Liver (tissue), 8 donors: ENCODE measurements at regions not wholly inside any gene's neighbourhood (a gene's known extent, or its start where the extent isn't known, plus 50 kb on each side); places are given as distances from the start of the nearest gene placed in this dataset.

Source experiments
- DNase-seq: peaks from one replicate; pipeline ENCODE4 v3.0.0-alpha.2; 2017; ENCODE audit warnings: low spot score
- H3K27ac ChIP-seq, 2 donors: one replicate each; pipeline ENCODE4 v1.7.0; 2013; ENCODE audit warnings: inconsistent platforms in 2 of 2, low read length in 2 of 2, control low read depth in 1 of 2, low read depth in 1 of 2, mild to moderate bottlenecking in 1 of 2
- H3K27me3 ChIP-seq, 4 donors: one replicate each; pipeline versions ENCODE4 v1.6.1 to v1.7.0; 2013; ENCODE audit warnings: low read length in 3 of 4, inconsistent platforms in 1 of 4, mild to moderate bottlenecking in 1 of 4, moderate library complexity in 1 of 4; ENCODE audit not compliant: control insufficient read depth in 4 of 4, insufficient read depth in 4 of 4
- H3K36me3 ChIP-seq, 4 donors: one replicate each; pipeline versions ENCODE4 v1.6.1 to v1.7.0; 2013; ENCODE audit warnings: low read length in 3 of 4, mild to moderate bottlenecking in 3 of 4, low read depth in 1 of 4, moderate library complexity in 1 of 4; ENCODE audit not compliant: control insufficient read depth in 4 of 4, insufficient read depth in 3 of 4
- H3K4me1 ChIP-seq, 4 donors: one replicate each; pipeline versions ENCODE4 v1.6.1 to v1.7.0; 2013; ENCODE audit warnings: low read length in 3 of 4, mild to moderate bottlenecking in 3 of 4, moderate library complexity in 1 of 4; ENCODE audit not compliant: control insufficient read depth in 4 of 4, insufficient read depth in 4 of 4
- H3K4me3 ChIP-seq, 3 donors: one replicate each; pipeline versions ENCODE4 v1.6.1 to v1.7.0; 2013; ENCODE audit warnings: low read length in 3 of 3, control low read depth in 1 of 3, low read depth in 1 of 3, mild to moderate bottlenecking in 1 of 3
- H3K9ac ChIP-seq, 2 donors: one replicate each; pipeline ENCODE4 v1.7.0; 2013; ENCODE audit warnings: low read length in 2 of 2, mild to moderate bottlenecking in 2 of 2, moderate library complexity in 2 of 2, control low read depth in 1 of 2, low read depth in 1 of 2
- H3K9me3 ChIP-seq, 4 donors: one replicate each; pipeline versions ENCODE4 v1.6.1 to v1.7.0; 2013; ENCODE audit warnings: low read length in 3 of 4; ENCODE audit not compliant: control insufficient read depth in 4 of 4
- ATF3 ChIP-seq: IDR thresholded peaks from 2 replicates; pipeline ENCODE4 v1.6.1; 2016; ENCODE audit warnings: antibody characterized with exemption
- CTCF ChIP-seq: fragments of 150-350 bp; IDR thresholded peaks from 2 replicates; pipeline ENCODE4 v1.5.1; 2017; ENCODE audit warnings: improper control_type of control experiment, low read depth, low read length; ENCODE audit not compliant: missing input control
- EGR1 ChIP-seq, 2 donors: IDR thresholded peaks; 2 replicates each; pipeline ENCODE4 v1.6.1; 2016 to 2018; ENCODE audit warnings: antibody characterized with exemption in 2 of 2, low read depth in 2 of 2
- FOXA1 ChIP-seq: IDR thresholded peaks from 2 replicates; pipeline ENCODE4 v1.6.1; 2016; ENCODE audit warnings: antibody characterized with exemption
- FOXA2 ChIP-seq: IDR thresholded peaks from 2 replicates; pipeline ENCODE4 v1.6.1; 2016; ENCODE audit warnings: antibody characterized with exemption
- GABPA ChIP-seq, 2 donors: IDR thresholded peaks in 1 of 2; conservative IDR thresholded peaks in 1 of 2; 2 replicates each; pipeline ENCODE4 v1.6.1; 2016; ENCODE audit warnings: antibody characterized with exemption in 2 of 2, mild to moderate bottlenecking in 1 of 2, moderate library complexity in 1 of 2
- HNF4A ChIP-seq, 2 donors: conservative IDR thresholded peaks; 2 replicates each; pipeline ENCODE4 v1.6.1; 2016; ENCODE audit warnings: antibody characterized with exemption in 2 of 2, mild to moderate bottlenecking in 2 of 2
- HNF4G ChIP-seq: IDR thresholded peaks from 2 replicates; pipeline ENCODE4 v1.6.1; 2016; ENCODE audit warnings: antibody characterized with exemption
- JUND ChIP-seq, 2 donors: IDR thresholded peaks; 2 replicates each; pipeline ENCODE4 v1.6.1; 2016; ENCODE audit warnings: antibody characterized with exemption in 2 of 2
- MAX ChIP-seq: IDR thresholded peaks from 2 replicates; pipeline ENCODE4 v1.6.1; 2016; ENCODE audit warnings: antibody characterized with exemption
- NR2F2 ChIP-seq: IDR thresholded peaks from 2 replicates; pipeline ENCODE4 v1.6.1; 2016; ENCODE audit warnings: antibody characterized with exemption
- RAD21 ChIP-seq, 2 donors: IDR thresholded peaks; 2 replicates each; pipeline ENCODE4 v1.6.1; 2016; ENCODE audit warnings: antibody characterized with exemption in 2 of 2, mild to moderate bottlenecking in 2 of 2
- REST ChIP-seq: IDR thresholded peaks from 2 replicates; pipeline ENCODE4 v1.6.1; 2016; ENCODE audit warnings: antibody characterized with exemption, mild to moderate bottlenecking
- RXRA ChIP-seq, 2 donors: IDR thresholded peaks; 2 replicates each; pipeline ENCODE4 v1.6.1; 2017 to 2018; ENCODE audit warnings: antibody characterized with exemption in 2 of 2, mild to moderate bottlenecking in 1 of 2
- SP1 ChIP-seq: IDR thresholded peaks from 2 replicates; pipeline ENCODE4 v1.6.1; 2018; ENCODE audit warnings: antibody characterized with exemption, mild to moderate bottlenecking
- TAF1 ChIP-seq: conservative IDR thresholded peaks from 2 replicates; pipeline ENCODE4 v1.6.1; 2016; ENCODE audit warnings: antibody characterized with exemption, mild to moderate bottlenecking
- YY1 ChIP-seq: IDR thresholded peaks from 2 replicates; pipeline ENCODE4 v1.6.1; 2016; ENCODE audit warnings: antibody characterized with exemption, mild to moderate bottlenecking
- ZBTB33 ChIP-seq: IDR thresholded peaks from 2 replicates; pipeline ENCODE4 v1.6.1; 2016; ENCODE audit warnings: antibody characterized with exemption
- WGBS: extraction: QIAGEN DNeasy Blood & Tissue Kit; methylation state at CpG from one replicate; pipeline ENCODE4 v1.1.7; 2013; 5-methylcytosine and 5-hydroxymethylcytosine counted together
- donor health status: healthy.
- donor health status: healthy.
- donor health status: healthy.
- donor health status: healthy.
- donor health status: healthy.

GRCh38 chr14:98682033-98682432, 590.0 kb downstream of the BCL11B start:
- H3K36me3 ChIP-seq: no peaks in the 10 kb centered on the region
- 69% methylated on average over 3 of the region's 3 CpGs for WGBS
- TF ChIP-seq RAD21 (IDR thresholded peaks at IDR 0.05) (no peak), JUND (IDR thresholded peaks at IDR 0.05) (no peak), FOXA2 (no peak), TAF1 (no peak), YY1 (no peak), SP1 (no peak), MAX (no peak), HNF4A (conservative IDR thresholded peaks at IDR 0.05) (no peak), ATF3 (no peak)
- H3K9me3 ChIP-seq: no peaks in the 10 kb centered on the region
- H3K27ac ChIP-seq: no peak overlapping the region
- no peak overlapping the region for H3K9ac ChIP-seq
- no peak for DNase-seq
- H3K4me3 ChIP-seq: no peak overlapping the region
- H3K4me1 ChIP-seq: no peaks in the 10 kb centered on the region
- no peaks in the 10 kb centered on the region for H3K27me3 ChIP-seq

GRCh38 chr14:98682726-98683125, 589.3 kb downstream of the BCL11B start:
- 83% methylated on average over 2 of the region's 2 CpGs for WGBS

More at GRCh38 chr14:98682726-98683125, 589.3 kb downstream of the BCL11B start:
- no peak overlapping the region for H3K9ac ChIP-seq
- H3K27ac ChIP-seq: no peak overlapping the region
- H3K36me3 ChIP-seq: no peaks in the 10 kb centered on the region
- H3K4me1 ChIP-seq: no peaks in the 10 kb centered on the region
- H3K4me3 ChIP-seq: no peak overlapping the region
- no peak for DNase-seq
- H3K9me3 ChIP-seq: no peaks in the 10 kb centered on the region
- TF ChIP-seq FOXA2 (no peak), YY1 (no peak), TAF1 (no peak), SP1 (no peak), FOXA1 (no peak), MAX (no peak), HNF4A (conservative IDR thresholded peaks at IDR 0.05) (no peak), CTCF (no peak), RXRA (IDR thresholded peaks at IDR 0.05) (no peak), HNF4G (no peak), ATF3 (no peak), NR2F2 (no peak), GABPA (IDR thresholded peaks at IDR 0.05 in 1 of 2, conservative IDR thresholded peaks at IDR 0.05 in 1 of 2) (no peak), RAD21 (IDR thresholded peaks at IDR 0.05) (no peak), ZBTB33 (no peak), JUND (IDR thresholded peaks at IDR 0.05) (no peak), EGR1 (IDR thresholded peaks at IDR 0.05; ENCODE audit: low read depth in 2 of 2) (no peak), REST (no peak)
- H3K27me3 ChIP-seq: no peaks in the 10 kb centered on the region
